Keratinocyte (primary cell): ENCODE measurements at regions not wholly inside any gene's neighbourhood (a gene's known extent, or its start where the extent isn't known, plus 50 kb on each side); places are given as distances from the start of the nearest gene placed in this dataset.

ENCODE experiments used
- DNase-seq: peaks from one replicate; pipeline ENCODE4 v3.0.0-alpha.2; 2011; ENCODE audit warnings: low read depth, missing footprints, low spot score
- FAIRE-seq: peaks from 2 replicates; lab custom pipeline; 2011; peaks lifted over from hg19 to GRCh38; lab: Jason Lieb, UNC
- H2AFZ ChIP-seq: 2 replicates; pipeline ENCODE4 v1.6.0; 2012; ENCODE audit warnings: low read length, control low read depth, inconsistent platforms; ENCODE audit not compliant: control insufficient read depth
- H3K27ac ChIP-seq: 2 replicates; pipeline ENCODE4 v1.5.1; 2011; ENCODE audit warnings: low read length; ENCODE audit not compliant: control insufficient read depth, insufficient read depth
- H3K27me3 ChIP-seq: 3 replicates; pipeline ENCODE4 v1.6.0; 2011; ENCODE audit warnings: low read length; ENCODE audit not compliant: control insufficient read depth, insufficient read depth; ENCODE audit errors: extremely low read depth
- H3K36me3 ChIP-seq, 2 experiments: 2 replicates in 1 of 2; 3 replicates in 1 of 2; pipeline ENCODE4 v1.5.1; 2011; ENCODE audit warnings: low read length in 2 of 2, mild to moderate bottlenecking in 1 of 2; ENCODE audit not compliant: control insufficient read depth in 2 of 2, insufficient read depth in 2 of 2; ENCODE audit errors: extremely low read depth in 1 of 2
- H3K4me1 ChIP-seq: 3 replicates; pipeline ENCODE4 v1.5.1; 2011; ENCODE audit warnings: low read length; ENCODE audit not compliant: control insufficient read depth, insufficient read depth; ENCODE audit errors: extremely low read depth
- H3K4me2 ChIP-seq: 3 replicates; pipeline ENCODE4 v1.6.0; 2011; ENCODE audit warnings: low read depth, low read length; ENCODE audit not compliant: control insufficient read depth, insufficient read depth; ENCODE audit errors: extremely low read depth
- H3K4me3 ChIP-seq, 3 experiments: fragments of 200-600 bp in 1 of 3; sonication (generic) in 1 of 3; 2 replicates in 2 of 3; 3 replicates in 1 of 3; pipeline ENCODE4 v1.5.1; 2011 to 2016; ENCODE audit warnings: low read length in 3 of 3, mild to moderate bottlenecking in 3 of 3, control low read depth in 2 of 3, inconsistent platforms in 1 of 3, low read depth in 1 of 3, mixed read lengths in 1 of 3, mixed run types in 1 of 3, moderate library complexity in 1 of 3; ENCODE audit not compliant: control insufficient read depth in 2 of 3, insufficient read depth in 2 of 3; ENCODE audit errors: extremely low read depth in 1 of 3
- H3K79me2 ChIP-seq: 2 replicates; pipeline ENCODE4 v1.6.0; 2012; ENCODE audit warnings: low read length; ENCODE audit not compliant: control insufficient read depth, insufficient read depth
- H3K9ac ChIP-seq: 3 replicates; pipeline ENCODE4 v1.6.0; 2011; ENCODE audit warnings: low read length; ENCODE audit not compliant: control insufficient read depth, insufficient read depth; ENCODE audit errors: extremely low read depth
- H3K9me1 ChIP-seq: 3 replicates; pipeline ENCODE4 v1.6.0; 2011; ENCODE audit warnings: low read length; ENCODE audit not compliant: control insufficient read depth, insufficient read depth; ENCODE audit errors: extremely low read depth
- H3K9me3 ChIP-seq: 2 replicates; pipeline ENCODE4 v1.5.1; 2012; ENCODE audit warnings: low read depth, low read length; ENCODE audit not compliant: control insufficient read depth
- H4K20me1 ChIP-seq: 3 replicates; pipeline ENCODE4 v1.6.0; 2011; ENCODE audit warnings: low read length; ENCODE audit not compliant: control insufficient read depth, insufficient read depth; ENCODE audit errors: extremely low read depth
- EZH2 ChIP-seq: IDR thresholded peaks from one replicate; pipeline ENCODE4 v1.6.1; 2012; ENCODE audit warnings: inconsistent platforms, mild to moderate bottlenecking, low read length, moderate library complexity
- dilution Hi-C: fragments of 300-500 bp; cut with MboI; formaldehyde crosslinking; loops from one replicate; pipeline ENCODE4 v1.7.0; 2020; ENCODE audit warnings: low sequenced_read_pairs; ENCODE audit not compliant: extremely low pct_ligation_motif_present
- TF ChIP-seq, protein P1 (sequence below), 3 experiments: IDR thresholded peaks in 1 of 3; conservative IDR thresholded peaks in 1 of 3; optimal IDR thresholded peaks in 1 of 3; 2 replicates in 2 of 3; 3 replicates in 1 of 3; pipeline versions ENCODE3 to v1.5.1; 2011; ENCODE audit warnings: low read length in 3 of 3, mild to moderate bottlenecking in 3 of 3, moderate library complexity in 2 of 3, control low read depth in 1 of 3, inconsistent platforms in 1 of 3; ENCODE audit not compliant: insufficient read depth in 2 of 3; ENCODE audit errors: extremely low read depth in 1 of 3

DNA sequence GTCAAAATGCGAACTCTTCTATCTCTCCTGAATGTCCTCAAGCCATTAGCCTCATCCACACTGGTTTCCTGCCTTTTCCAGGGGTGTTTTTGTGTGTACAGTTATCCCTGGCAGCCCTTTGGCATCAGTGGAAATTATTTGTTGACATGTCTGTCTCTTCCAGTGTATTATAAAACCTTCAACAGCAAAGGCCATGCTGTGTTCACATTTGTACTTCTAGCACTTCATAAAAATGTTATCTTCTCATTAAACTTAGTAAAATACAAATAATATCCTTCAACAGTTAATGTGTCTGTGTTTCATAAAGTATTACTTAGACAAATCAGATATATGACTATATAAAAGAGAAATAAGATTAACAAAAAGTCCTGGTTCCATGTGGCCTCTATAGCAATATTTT lies 359.5 kb upstream of the ARGLU1 start:
- no peak overlapping the region for H3K27ac ChIP-seq
- no peaks in the 10 kb centered on the region for H3K4me1 ChIP-seq
- DNase-seq = no peak
- H4K20me1 ChIP-seq = no peaks in the 10 kb centered on the region
- no peak overlapping the region for H3K4me2 ChIP-seq
- no peaks in the 10 kb centered on the region for H3K36me3 ChIP-seq
- H3K9me1 ChIP-seq = no peaks in the 10 kb centered on the region
- no peak for TF ChIP-seq EZH2
- TF ChIP-seq, protein P1, sequence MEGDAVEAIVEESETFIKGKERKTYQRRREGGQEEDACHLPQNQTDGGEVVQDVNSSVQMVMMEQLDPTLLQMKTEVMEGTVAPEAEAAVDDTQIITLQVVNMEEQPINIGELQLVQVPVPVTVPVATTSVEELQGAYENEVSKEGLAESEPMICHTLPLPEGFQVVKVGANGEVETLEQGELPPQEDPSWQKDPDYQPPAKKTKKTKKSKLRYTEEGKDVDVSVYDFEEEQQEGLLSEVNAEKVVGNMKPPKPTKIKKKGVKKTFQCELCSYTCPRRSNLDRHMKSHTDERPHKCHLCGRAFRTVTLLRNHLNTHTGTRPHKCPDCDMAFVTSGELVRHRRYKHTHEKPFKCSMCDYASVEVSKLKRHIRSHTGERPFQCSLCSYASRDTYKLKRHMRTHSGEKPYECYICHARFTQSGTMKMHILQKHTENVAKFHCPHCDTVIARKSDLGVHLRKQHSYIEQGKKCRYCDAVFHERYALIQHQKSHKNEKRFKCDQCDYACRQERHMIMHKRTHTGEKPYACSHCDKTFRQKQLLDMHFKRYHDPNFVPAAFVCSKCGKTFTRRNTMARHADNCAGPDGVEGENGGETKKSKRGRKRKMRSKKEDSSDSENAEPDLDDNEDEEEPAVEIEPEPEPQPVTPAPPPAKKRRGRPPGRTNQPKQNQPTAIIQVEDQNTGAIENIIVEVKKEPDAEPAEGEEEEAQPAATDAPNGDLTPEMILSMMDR (optimal IDR thresholded peaks at IDR 0.05 in 1 of 3, IDR thresholded peaks at IDR 0.05 in 1 of 3, conservative IDR thresholded peaks at IDR 0.05 in 1 of 3; ENCODE audit: extremely low read depth in 1 of 3, insufficient read depth in 2 of 3, low read length in 3 of 3) = no peak
- no peak overlapping the region for H3K4me3 ChIP-seq
- H3K27me3 ChIP-seq = no peaks in the 10 kb centered on the region
- no peaks in the 10 kb centered on the region for H3K79me2 ChIP-seq
- FAIRE-seq = no peak
- no peak overlapping the region for H2AFZ ChIP-seq
- dilution Hi-C loops = no loop called here
- H3K9ac ChIP-seq = no peak overlapping the region
- H3K9me3 ChIP-seq = no peaks in the 10 kb centered on the region

DNA sequence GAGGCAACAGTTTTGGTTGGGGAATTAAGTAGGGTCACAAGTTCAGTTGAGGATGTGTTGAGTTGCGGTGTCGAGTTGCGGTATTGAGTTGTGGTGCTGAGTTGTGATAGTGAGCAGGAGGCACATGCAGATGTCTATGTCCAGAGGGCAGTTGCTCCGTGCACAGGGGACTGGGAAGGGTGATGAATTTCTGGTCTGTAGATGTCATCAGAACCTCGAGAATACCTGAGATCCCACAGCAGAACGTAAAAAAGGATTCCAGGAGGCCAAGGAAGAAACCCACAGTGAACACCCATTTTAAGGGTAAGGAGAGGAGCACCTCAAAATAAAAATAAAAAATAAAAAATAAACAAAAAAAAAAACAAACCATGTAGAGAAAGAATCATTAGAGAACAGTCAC lies 354.4 kb upstream of the ARGLU1 start:
- Histone ChIP-seq H3K27me3 (no peaks in the 10 kb centered on the region), H2AFZ (no peak overlapping the region), H3K9ac (no peak overlapping the region), H3K4me2 (no peak overlapping the region), H3K36me3 (no peaks in the 10 kb centered on the region), H3K27ac (no peak overlapping the region), H3K79me2 (no peaks in the 10 kb centered on the region), H3K9me1 (no peaks in the 10 kb centered on the region), H3K9me3 (no peaks in the 10 kb centered on the region), H3K4me3 (no peak overlapping the region), H3K4me1 (no peaks in the 10 kb centered on the region), H4K20me1 (no peaks in the 10 kb centered on the region)
- DNase-seq (no peak), FAIRE-seq (no peak)
- no peak for TF ChIP-seq EZH2
- TF ChIP-seq, protein P1 (optimal IDR thresholded peaks at IDR 0.05 in 1 of 3, IDR thresholded peaks at IDR 0.05 in 1 of 3, conservative IDR thresholded peaks at IDR 0.05 in 1 of 3; ENCODE audit: extremely low read depth in 1 of 3, insufficient read depth in 2 of 3, low read length in 3 of 3) = no peak
- dilution Hi-C loops = no loop called here
